Vagina (tissue), 2 donors: ENCODE measurements at regions not wholly inside any gene's neighbourhood (a gene's known extent, or its start where the extent isn't known, plus 50 kb on each side); places are given as distances from the start of the nearest gene placed in this dataset.

ENCODE experiments used
- DNase-seq, 2 donors: peaks; one replicate each; pipeline ENCODE4 v3.0.0-alpha.2; 2017; ENCODE audit errors: extremely low spot score in 2 of 2
- H3K27ac ChIP-seq: fragments of 200-600 bp; sonication (generic); one replicate; pipeline ENCODE4 v1.5.1; 2019
- H3K27me3 ChIP-seq: fragments of 200-600 bp; sonication (generic); one replicate; pipeline ENCODE4 v1.5.1; 2019
- H3K36me3 ChIP-seq, 2 donors: fragments of 200-600 bp; sonication (generic); one replicate each; pipeline ENCODE4 v1.5.1; 2017 to 2019
- H3K4me1 ChIP-seq: fragments of 200-600 bp; sonication (generic); one replicate; pipeline ENCODE4 v1.5.1; 2019
- H3K4me3 ChIP-seq, 2 donors: fragments of 200-600 bp; sonication (generic); 1 replicate in 1 of 2; 2 replicates in 1 of 2; pipeline ENCODE4 v1.5.1; 2016 to 2019
- H3K9me3 ChIP-seq: fragments of 200-600 bp; sonication (generic); one replicate; pipeline ENCODE4 v1.5.1; 2019
- POLR2A ChIP-seq, 2 donors: fragments of 450-650 bp; IDR thresholded peaks; one replicate each; pipeline ENCODE4 v1.6.1; 2017; ENCODE audit warnings: antibody characterized with exemption in 2 of 2, mild to moderate bottlenecking in 2 of 2, moderate library complexity in 2 of 2
- POLR2AphosphoS5 ChIP-seq, 2 donors: sonication (generic); formaldehyde crosslinking; IDR thresholded peaks; one replicate each; pipeline ENCODE4 v1.9.0; 2017; ENCODE audit warnings: antibody characterized with exemption in 2 of 2, mild to moderate bottlenecking in 2 of 2, low read depth in 1 of 2; ENCODE audit not compliant: insufficient read depth in 1 of 2
- intact Hi-C: fragments of 100-400 bp; cut with DNase I; formaldehyde crosslinking; loops from one replicate; pipeline ENCODE4 v1.15.1; 2023
- TF ChIP-seq, protein P1 (sequence below), 3 experiments: fragments of 450-650 bp in 2 of 3; fragments of 200-600 bp in 1 of 3; sonication (generic) in 1 of 3; IDR thresholded peaks; one replicate each; pipeline ENCODE4 v1.5.1; 2017 to 2019; ENCODE audit warnings: antibody characterized with exemption in 3 of 3, mild to moderate bottlenecking in 2 of 3, moderate library complexity in 2 of 3

DNA sequence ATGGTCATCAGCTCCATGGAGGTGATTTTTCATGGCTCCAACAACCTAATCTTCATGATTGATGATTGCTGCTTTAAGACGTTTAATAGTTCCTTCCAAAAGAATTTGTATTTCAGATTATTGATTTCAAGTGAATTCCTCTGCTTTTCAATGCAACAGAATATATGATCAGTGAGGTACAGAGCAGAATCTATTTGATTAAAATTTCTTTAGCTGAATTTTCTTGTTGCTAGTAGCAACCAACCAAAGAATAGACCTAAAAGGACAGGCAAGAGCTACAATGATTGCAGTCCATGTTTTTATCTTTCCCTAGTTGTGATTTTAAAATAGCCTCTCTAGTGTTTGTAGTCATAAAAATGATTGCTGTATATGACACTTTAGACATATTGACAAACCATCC, 76.8 kb upstream of the SCEL start:
- no peaks in the 10 kb centered on the region for H3K9me3 ChIP-seq
- H3K4me3 ChIP-seq = no peak overlapping the region
- H3K27me3 ChIP-seq = no peaks in the 10 kb centered on the region
- no peaks in the 10 kb centered on the region for H3K36me3 ChIP-seq
- no peaks in the 10 kb centered on the region for H3K4me1 ChIP-seq
- no peak for DNase-seq
- no peak overlapping the region for H3K27ac ChIP-seq
- intact Hi-C loops = no loop called here
- TF ChIP-seq POLR2A (IDR thresholded peaks at IDR 0.05) = no peak

DNA sequence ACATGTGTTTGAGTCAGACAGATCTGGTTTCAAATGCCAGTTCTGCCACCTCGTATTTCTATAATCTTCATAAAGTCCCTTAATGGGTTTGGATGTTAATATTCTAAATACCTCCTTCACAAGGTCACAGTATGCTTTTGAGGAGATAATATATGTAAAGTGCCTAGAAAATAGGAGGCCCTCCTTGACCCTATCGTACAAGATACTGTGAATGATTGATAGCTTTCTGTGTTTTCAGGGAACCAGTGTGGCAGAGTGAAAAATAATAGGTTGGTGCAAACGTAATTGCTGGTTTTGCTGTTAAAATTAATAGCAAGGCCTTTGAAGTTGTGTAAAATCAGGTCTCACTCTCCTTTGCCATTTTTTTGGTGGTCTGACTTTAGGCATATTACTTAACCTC, 77.5 kb upstream of the SCEL start:
- Histone ChIP-seq H3K27me3 (no peaks in the 10 kb centered on the region), H3K4me1 (no peaks in the 10 kb centered on the region), H3K36me3 (no peaks in the 10 kb centered on the region), H3K9me3 (no peaks in the 10 kb centered on the region), H3K27ac (no peak overlapping the region), H3K4me3 (no peak overlapping the region)
- no peak for DNase-seq
- TF ChIP-seq, protein P1, sequence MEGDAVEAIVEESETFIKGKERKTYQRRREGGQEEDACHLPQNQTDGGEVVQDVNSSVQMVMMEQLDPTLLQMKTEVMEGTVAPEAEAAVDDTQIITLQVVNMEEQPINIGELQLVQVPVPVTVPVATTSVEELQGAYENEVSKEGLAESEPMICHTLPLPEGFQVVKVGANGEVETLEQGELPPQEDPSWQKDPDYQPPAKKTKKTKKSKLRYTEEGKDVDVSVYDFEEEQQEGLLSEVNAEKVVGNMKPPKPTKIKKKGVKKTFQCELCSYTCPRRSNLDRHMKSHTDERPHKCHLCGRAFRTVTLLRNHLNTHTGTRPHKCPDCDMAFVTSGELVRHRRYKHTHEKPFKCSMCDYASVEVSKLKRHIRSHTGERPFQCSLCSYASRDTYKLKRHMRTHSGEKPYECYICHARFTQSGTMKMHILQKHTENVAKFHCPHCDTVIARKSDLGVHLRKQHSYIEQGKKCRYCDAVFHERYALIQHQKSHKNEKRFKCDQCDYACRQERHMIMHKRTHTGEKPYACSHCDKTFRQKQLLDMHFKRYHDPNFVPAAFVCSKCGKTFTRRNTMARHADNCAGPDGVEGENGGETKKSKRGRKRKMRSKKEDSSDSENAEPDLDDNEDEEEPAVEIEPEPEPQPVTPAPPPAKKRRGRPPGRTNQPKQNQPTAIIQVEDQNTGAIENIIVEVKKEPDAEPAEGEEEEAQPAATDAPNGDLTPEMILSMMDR (IDR thresholded peaks at IDR 0.05) = no peak
- TF ChIP-seq POLR2AphosphoS5 (IDR thresholded peaks at IDR 0.05; ENCODE audit: insufficient read depth in 1 of 2, low read depth in 1 of 2) = no peak
- no peak for TF ChIP-seq POLR2A (IDR thresholded peaks at IDR 0.05)
- intact Hi-C loops = no loop called here

DNA sequence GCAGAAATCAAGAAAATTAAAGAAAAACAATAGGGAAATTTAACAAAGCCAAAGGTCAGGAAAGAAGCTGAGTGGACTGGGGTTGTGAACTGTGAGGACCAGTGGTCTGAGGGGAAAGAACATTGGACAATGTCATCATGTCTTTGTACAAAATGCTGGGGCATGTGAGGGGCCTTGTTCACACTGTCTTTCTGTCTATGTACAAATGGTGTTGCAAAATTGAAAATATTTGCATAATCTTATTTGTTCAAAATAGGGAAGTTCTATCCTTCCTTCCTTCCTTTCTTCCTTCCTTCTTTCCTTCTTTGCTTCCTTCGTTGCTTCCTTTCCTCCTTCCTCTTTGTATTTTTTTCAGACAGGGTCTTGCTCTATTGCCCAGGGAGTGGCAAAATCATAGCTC, 79.2 kb upstream of the SCEL start:
- Histone ChIP-seq H3K27me3 (no peaks in the 10 kb centered on the region), H3K4me1 (no peaks in the 10 kb centered on the region), H3K9me3 (no peaks in the 10 kb centered on the region), H3K27ac (no peak overlapping the region), H3K4me3 (no peak overlapping the region), H3K36me3 (no peaks in the 10 kb centered on the region)
- TF ChIP-seq POLR2AphosphoS5 (IDR thresholded peaks at IDR 0.05; ENCODE audit: insufficient read depth in 1 of 2, low read depth in 1 of 2) (no peak), POLR2A (IDR thresholded peaks at IDR 0.05) (no peak)
- TF ChIP-seq, protein P1 (IDR thresholded peaks at IDR 0.05) = no peak
- no peak for DNase-seq
- intact Hi-C loops = no loop called here

GRCh38 chr13:77449265-77449664, 86.2 kb upstream of the SCEL start:
- no peak overlapping the region for H3K4me3 ChIP-seq
- no peaks in the 10 kb centered on the region for H3K9me3 ChIP-seq
- TF ChIP-seq POLR2A (IDR thresholded peaks at IDR 0.05) = no peak
- TF ChIP-seq, protein P1 (IDR thresholded peaks at IDR 0.05) = no peak
- no peak for TF ChIP-seq POLR2AphosphoS5 (IDR thresholded peaks at IDR 0.05; ENCODE audit: insufficient read depth in 1 of 2, low read depth in 1 of 2)
- H3K4me1 ChIP-seq = no peaks in the 10 kb centered on the region
- intact Hi-C loops = no loop called here
- DNase-seq = no peak
- no peak overlapping the region for H3K27ac ChIP-seq
- no peaks in the 10 kb centered on the region for H3K36me3 ChIP-seq
- no peaks in the 10 kb centered on the region for H3K27me3 ChIP-seq

GRCh38 chr13:77448689-77449088, 86.8 kb upstream of the SCEL start:
- Histone ChIP-seq H3K4me1 (no peaks in the 10 kb centered on the region), H3K9me3 (no peaks in the 10 kb centered on the region), H3K27ac (no peak overlapping the region), H3K36me3 (no peaks in the 10 kb centered on the region), H3K4me3 (no peak overlapping the region), H3K27me3 (no peaks in the 10 kb centered on the region)
- DNase-seq = no peak
- no peak for TF ChIP-seq POLR2AphosphoS5 (IDR thresholded peaks at IDR 0.05; ENCODE audit: insufficient read depth in 1 of 2, low read depth in 1 of 2)
- TF ChIP-seq, protein P1 (IDR thresholded peaks at IDR 0.05) = no peak
- no peak for TF ChIP-seq POLR2A (IDR thresholded peaks at IDR 0.05)
- intact Hi-C loops = no loop called here

GRCh38 chr13:77443511-77443910, 92.0 kb upstream of the SCEL start:
- intact Hi-C loops = no loop called here
- Histone ChIP-seq H3K4me3 (no peak overlapping the region), H3K27ac (no peak overlapping the region), H3K4me1 (no peaks in the 10 kb centered on the region), H3K36me3 (no peaks in the 10 kb centered on the region), H3K9me3 (no peaks in the 10 kb centered on the region), H3K27me3 (no peaks in the 10 kb centered on the region)
- no peak for TF ChIP-seq POLR2AphosphoS5 (IDR thresholded peaks at IDR 0.05; ENCODE audit: insufficient read depth in 1 of 2, low read depth in 1 of 2)
- TF ChIP-seq, protein P1 (IDR thresholded peaks at IDR 0.05) = no peak
- TF ChIP-seq POLR2A (IDR thresholded peaks at IDR 0.05) = no peak
- no peak for DNase-seq
